Naive thymus-derived CD8-positive, alpha-beta T cell (primary cell): ENCODE measurements at regions not wholly inside any gene's neighbourhood (a gene's known extent, or its start where the extent isn't known, plus 50 kb on each side); places are given as distances from the start of the nearest gene placed in this dataset.

Source experiments
- ATAC-seq, 2 donors: fragments of 150-1000 bp; cut with Tn5 transposase in 1 of 2; sonication (Bioruptor Pico), chemical (Tn5 transposase) in 1 of 2; 1 replicate in 1 of 2; 2 replicates in 1 of 2; pipeline ENCODE4 v1.10.0; 2021; ENCODE audit warnings: mild to moderate bottlenecking in 2 of 2, moderate library complexity in 2 of 2
- POLR2A ChIA-PET: fragments of 350-600 bp; sonication (Branson Sonifier 250); formaldehyde crosslinking; loops from one replicate; lab custom pipeline; 2021; ENCODE audit warnings: antibody characterized with exemption; lab: Charles Lee
- DNase-seq, 10 donors: peaks; one replicate each; pipeline versions ENCODE4 v3.0.0 to v3.0.0-alpha.2; 2020 to 2022
- H3K27ac Mint-ChIP-seq, 10 donors: one replicate each; pipeline ENCODE4 v1.8.0; 2020 to 2022; ENCODE audit warnings: mild to moderate bottlenecking in 10 of 10, mixed read lengths in 10 of 10, moderate library complexity in 4 of 10, inconsistent platforms in 1 of 10
- H3K27me3 Mint-ChIP-seq, 5 donors: one replicate each; pipeline ENCODE4 v1.8.0; 2021 to 2022; ENCODE audit warnings: mixed read lengths in 5 of 5
- H3K36me3 Mint-ChIP-seq, 3 donors: one replicate each; pipeline ENCODE4 v1.8.0; 2020 to 2022; ENCODE audit warnings: mixed read lengths in 3 of 3, mild to moderate bottlenecking in 2 of 3, inconsistent platforms in 1 of 3
- H3K4me1 Mint-ChIP-seq, 4 donors: one replicate each; pipeline ENCODE4 v1.8.0; 2021 to 2022; ENCODE audit warnings: mixed read lengths in 4 of 4
- H3K4me3 Mint-ChIP-seq, 10 donors: one replicate each; pipeline ENCODE4 v1.8.0; 2020 to 2022; ENCODE audit warnings: mild to moderate bottlenecking in 10 of 10, mixed read lengths in 10 of 10, moderate library complexity in 6 of 10, inconsistent platforms in 1 of 10
- H3K9me3 Mint-ChIP-seq, 9 donors: one replicate each; pipeline ENCODE4 v1.8.0; 2020 to 2022; ENCODE audit warnings: mixed read lengths in 9 of 9, mild to moderate bottlenecking in 3 of 9, inconsistent platforms in 1 of 9, moderate library complexity in 1 of 9

- Mint-ChIP-seq H3K4me1 (no peaks in the 10 kb centered on the region), H3K27ac (no peak overlapping the region), H3K36me3 (no peaks in the 10 kb centered on the region), H3K27me3 (peaks cover 0 to 7% (median 0%) of the 10 kb centered on the region in 5 donors), H3K4me3 (no peak overlapping the region), H3K9me3 (peaks cover 0 to 13% (median 6%) of the 10 kb centered on the region in 9 donors)
- DNase-seq = no peak
- no peak for ATAC-seq
- POLR2A ChIA-PET = no interaction called here
Measured at GRCh38 chr12:82144505-82144904, 213.7 kb downstream of the CCDC59 start.

DNA sequence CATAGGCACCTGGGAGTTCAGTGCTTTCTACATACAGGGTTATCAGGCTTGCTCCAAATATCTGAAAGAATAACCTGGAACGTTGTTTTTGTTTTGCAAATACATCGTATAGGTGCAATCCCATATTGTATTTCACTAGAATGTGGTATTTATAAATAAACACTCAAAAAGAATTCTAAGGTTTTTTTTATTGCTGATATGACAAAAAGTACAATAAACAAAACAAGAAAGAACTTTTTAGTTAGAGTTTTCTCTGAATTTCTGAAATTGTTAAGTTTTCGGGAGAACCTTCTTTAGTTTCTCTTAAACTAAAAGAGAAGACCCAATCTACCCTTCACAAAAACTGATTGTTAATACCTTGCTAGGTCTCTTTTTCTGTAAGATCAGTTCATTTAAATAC lies 225.8 kb downstream of the CCDC59 start:
- H3K4me1 Mint-ChIP-seq = no peaks in the 10 kb centered on the region

DNA sequence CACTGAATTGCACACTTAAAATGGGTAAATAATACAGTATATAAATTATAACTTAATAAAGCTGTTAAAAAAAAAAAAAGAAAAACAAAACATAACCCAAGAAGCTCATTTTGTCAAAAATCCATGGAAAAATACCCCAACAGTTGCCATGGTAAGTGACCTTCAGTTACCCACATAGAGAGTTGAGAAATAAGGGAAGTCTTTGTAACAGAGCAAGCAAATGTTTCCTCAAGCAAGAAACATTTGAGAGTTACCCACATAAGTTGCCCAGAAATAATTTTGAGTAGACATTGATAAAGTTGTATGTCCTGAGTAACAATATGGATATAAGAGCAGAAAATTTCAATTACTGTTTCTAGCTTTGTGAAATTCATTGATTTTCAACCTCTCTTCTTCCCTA lies 227.4 kb downstream of the CCDC59 start:
- Mint-ChIP-seq H3K4me3 (no peak overlapping the region), H3K36me3 (no peaks in the 10 kb centered on the region), H3K9me3 (peaks cover 0 to 4% (median 0%) of the 10 kb centered on the region in 9 donors), H3K27ac (no peak overlapping the region), H3K4me1 (no peaks in the 10 kb centered on the region), H3K27me3 (no peaks in the 10 kb centered on the region)
- DNase-seq (no peak), ATAC-seq (no peak)
- POLR2A ChIA-PET = no interaction called here

More for the DNA sequence above, 225.8 kb downstream of the CCDC59 start:
- DNase-seq = no peak
- Mint-ChIP-seq H3K27ac (no peak overlapping the region), H3K4me3 (no peak overlapping the region), H3K27me3 (no peaks in the 10 kb centered on the region), H3K36me3 (no peaks in the 10 kb centered on the region), H3K9me3 (peaks cover 0 to 12% (median 4%) of the 10 kb centered on the region in 9 donors)
- POLR2A ChIA-PET = no interaction called here
- ATAC-seq = no peak

DNA sequence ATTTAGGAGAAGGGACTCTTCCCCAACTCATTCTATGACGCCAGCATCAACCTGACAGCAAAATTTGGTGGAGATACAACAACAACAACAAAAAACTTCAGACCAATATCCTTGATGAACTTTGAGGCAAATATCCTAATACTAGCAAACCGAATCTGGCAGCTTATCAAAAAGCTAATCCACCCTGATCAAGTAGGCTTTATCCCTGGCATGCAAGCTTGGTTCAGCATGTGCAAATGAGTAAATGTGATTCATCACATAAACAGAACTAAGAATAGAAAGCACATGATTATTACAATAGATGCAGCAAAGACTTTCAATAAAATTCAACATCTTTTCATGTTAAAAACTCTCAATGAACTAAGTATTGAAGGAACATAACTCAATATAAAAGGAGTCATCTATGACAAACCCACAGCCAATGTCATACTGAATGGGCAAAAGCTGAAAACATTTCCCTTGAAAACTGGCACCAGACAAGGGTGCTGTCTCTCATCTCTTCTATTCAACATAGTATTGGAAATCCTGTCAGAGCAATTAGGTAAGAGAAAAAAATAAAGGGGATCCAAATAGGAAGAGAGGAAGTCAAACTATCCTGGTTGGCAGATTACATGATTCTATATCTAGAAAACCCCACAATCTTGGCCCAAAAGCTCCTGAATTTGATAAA lies 233.3 kb downstream of the CCDC59 start:
- Mint-ChIP-seq H3K4me3 (no peak overlapping the region), H3K27me3 (peaks cover 3 to 15% (median 7%) of the 10 kb centered on the region in 5 donors), H3K36me3 (no peaks in the 10 kb centered on the region), H3K9me3 (peaks cover 0 to 19% (median 2%) of the 10 kb centered on the region in 9 donors), H3K4me1 (no peaks in the 10 kb centered on the region), H3K27ac (no peak overlapping the region)
- DNase-seq (no peak), ATAC-seq (no peak)
- POLR2A ChIA-PET = no interaction called here

- no peak overlapping the region for H3K27ac Mint-ChIP-seq
- no peak overlapping the region for H3K4me3 Mint-ChIP-seq
- no peaks in the 10 kb centered on the region for H3K36me3 Mint-ChIP-seq
- DNase-seq (no peak), ATAC-seq (no peak)
- H3K27me3 Mint-ChIP-seq = peaks cover 3 to 15% (median 9%) of the 10 kb centered on the region in 5 donors
- H3K4me1 Mint-ChIP-seq = no peaks in the 10 kb centered on the region
- POLR2A ChIA-PET = no interaction called here
- peaks cover 0 to 16% (median 3%) of the 10 kb centered on the region in 9 donors for H3K9me3 Mint-ChIP-seq
Measured at GRCh38 chr12:82121545-82121944, 236.6 kb downstream of the CCDC59 start.

DNA sequence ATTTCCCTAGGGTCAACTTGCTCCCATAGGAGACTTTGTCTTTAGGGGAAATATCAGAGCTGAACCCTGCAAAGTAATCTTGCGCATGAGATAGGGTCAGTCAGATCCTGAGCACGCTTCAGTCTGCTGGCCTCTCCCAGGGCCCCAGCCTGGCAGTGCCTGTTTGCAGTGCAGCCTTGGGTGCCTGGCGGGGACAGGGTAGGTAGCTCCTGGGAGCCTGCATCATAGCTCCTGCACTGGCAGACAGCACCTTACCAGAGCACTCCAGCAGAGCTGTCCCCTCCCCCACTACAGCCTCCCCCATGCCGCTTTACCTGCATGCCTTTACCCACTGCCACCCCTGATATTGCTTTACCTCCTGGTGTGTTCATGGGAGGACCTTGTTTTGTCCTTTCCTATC lies 237.3 kb downstream of the CCDC59 start:
- DNase-seq = no peak
- Mint-ChIP-seq H3K36me3 (no peaks in the 10 kb centered on the region), H3K27ac (no peak overlapping the region)

DNA sequence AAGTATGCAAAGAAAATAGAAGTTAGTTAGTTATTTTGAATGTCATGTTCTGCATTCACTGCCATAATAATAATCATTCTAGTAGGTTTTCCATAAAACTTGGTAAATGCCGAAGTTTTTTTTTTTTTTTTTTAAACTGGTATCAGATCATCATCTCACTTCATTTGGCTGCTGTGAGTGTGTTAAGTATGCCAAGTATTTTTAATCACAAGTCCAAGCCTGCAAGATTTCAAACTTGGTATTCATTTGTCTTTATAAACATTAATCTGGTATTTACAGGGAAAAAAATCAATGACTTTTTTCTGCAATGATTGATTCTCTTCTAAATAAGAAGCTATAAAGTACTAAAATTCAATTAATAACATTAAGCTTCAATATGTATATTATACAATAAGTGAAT lies 248.9 kb downstream of the CCDC59 start:
- H3K36me3 Mint-ChIP-seq = no peaks in the 10 kb centered on the region
- H3K9me3 Mint-ChIP-seq = peaks cover 0 to 7% (median 0%) of the 10 kb centered on the region in 9 donors
- ATAC-seq = no peak
- DNase-seq = no peak
- H3K27me3 Mint-ChIP-seq = peaks cover 0 to 9% (median 0%) of the 10 kb centered on the region in 5 donors
- H3K4me3 Mint-ChIP-seq = no peak overlapping the region
- no peak overlapping the region for H3K27ac Mint-ChIP-seq
- no peaks in the 10 kb centered on the region for H3K4me1 Mint-ChIP-seq
- POLR2A ChIA-PET = no interaction called here

More for the DNA sequence above, 237.3 kb downstream of the CCDC59 start:
- peaks cover 3 to 15% (median 9%) of the 10 kb centered on the region in 5 donors for H3K27me3 Mint-ChIP-seq
- POLR2A ChIA-PET = no interaction called here
- ATAC-seq = no peak
- peaks cover 0 to 16% (median 3%) of the 10 kb centered on the region in 9 donors for H3K9me3 Mint-ChIP-seq
- no peak overlapping the region for H3K4me3 Mint-ChIP-seq
- no peaks in the 10 kb centered on the region for H3K4me1 Mint-ChIP-seq

DNA sequence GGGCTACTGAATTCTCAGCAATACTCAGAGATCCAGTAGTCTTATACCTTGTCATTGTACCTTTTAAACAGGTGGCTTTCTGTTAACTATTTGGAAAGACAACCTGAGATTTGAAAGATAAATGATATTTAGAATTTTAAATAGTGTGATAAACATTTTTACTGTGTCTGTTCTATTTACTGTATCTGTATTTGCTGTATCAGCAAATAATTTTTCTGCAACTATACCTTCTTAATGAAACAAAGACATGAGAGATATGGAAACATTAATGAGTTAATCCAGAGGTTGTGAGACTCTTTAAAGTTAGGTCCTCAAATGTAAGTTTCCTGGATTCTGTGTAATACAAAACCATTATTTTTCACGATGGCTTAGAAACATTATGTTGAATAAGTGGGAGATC lies 249.6 kb downstream of the CCDC59 start:
- POLR2A ChIA-PET = no interaction called here
- Mint-ChIP-seq H3K9me3 (peaks cover 0 to 7% (median 0%) of the 10 kb centered on the region in 9 donors), H3K36me3 (no peaks in the 10 kb centered on the region), H3K27me3 (peaks cover 0 to 9% (median 0%) of the 10 kb centered on the region in 5 donors), H3K4me3 (no peak overlapping the region), H3K4me1 (no peaks in the 10 kb centered on the region), H3K27ac (no peak overlapping the region)
- DNase-seq = no peak
- ATAC-seq = no peak

DNA sequence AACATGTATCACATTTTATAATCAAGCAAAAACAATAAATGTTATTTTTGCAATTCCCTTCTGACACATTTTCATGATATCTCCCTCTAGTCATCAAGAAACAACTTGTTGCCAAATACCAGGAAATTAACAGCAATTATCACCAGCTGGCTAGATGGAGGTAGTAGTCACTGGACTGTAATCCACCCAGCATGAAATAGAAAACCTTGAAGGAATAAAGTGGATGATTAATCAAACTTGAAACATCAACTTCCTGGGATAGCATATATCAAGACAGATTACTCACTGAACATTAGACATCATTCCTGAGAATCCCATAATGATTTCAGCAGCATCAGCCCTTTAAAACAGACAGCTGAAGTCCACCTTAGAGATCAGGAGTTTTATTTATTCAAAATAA lies 259.0 kb downstream of the CCDC59 start:
- Mint-ChIP-seq H3K27ac (no peak overlapping the region), H3K4me1 (no peaks in the 10 kb centered on the region), H3K9me3 (peaks cover 0 to 29% (median 8%) of the 10 kb centered on the region in 9 donors), H3K36me3 (no peaks in the 10 kb centered on the region), H3K4me3 (no peak overlapping the region), H3K27me3 (peaks cover 0 to 16% (median 6%) of the 10 kb centered on the region in 5 donors)
- ATAC-seq (no peak), DNase-seq (no peak)
- POLR2A ChIA-PET = no interaction called here

DNA sequence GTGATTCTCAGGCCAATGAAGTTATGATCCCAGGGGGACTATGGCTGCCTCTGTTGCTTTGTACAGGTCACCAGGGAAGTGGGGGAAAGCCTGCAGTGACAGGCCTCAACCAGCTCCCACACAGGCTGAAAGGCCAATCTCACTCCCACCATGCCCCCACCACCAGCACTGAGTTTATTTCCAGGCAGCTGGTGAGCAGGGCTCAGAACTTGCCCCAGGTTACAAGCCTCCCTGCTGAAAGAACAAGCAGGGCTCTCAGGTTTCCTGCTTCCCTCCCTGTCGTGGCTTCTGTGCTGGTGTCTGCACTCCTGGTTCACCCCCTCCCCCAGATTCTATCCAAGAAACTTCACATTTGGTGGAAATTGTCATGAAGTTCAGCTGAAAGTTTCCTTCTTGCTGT lies 260.3 kb downstream of the CCDC59 start:
- no peak for DNase-seq
- Mint-ChIP-seq H3K27ac (no peak overlapping the region), H3K36me3 (no peaks in the 10 kb centered on the region), H3K4me1 (no peaks in the 10 kb centered on the region), H3K4me3 (no peak overlapping the region), H3K9me3 (peaks cover 0 to 29% (median 9%) of the 10 kb centered on the region in 9 donors), H3K27me3 (peaks cover 0 to 16% (median 5%) of the 10 kb centered on the region in 5 donors)
- POLR2A ChIA-PET = no interaction called here
- ATAC-seq = no peak

GRCh38 chr12:82097438-82097837 lies 260.7 kb downstream of the CCDC59 start:
- POLR2A ChIA-PET = no interaction called here
- DNase-seq (no peak), ATAC-seq (no peak)
- peaks cover 0 to 16% (median 5%) of the 10 kb centered on the region in 5 donors for H3K27me3 Mint-ChIP-seq
- no peaks in the 10 kb centered on the region for H3K4me1 Mint-ChIP-seq
- H3K36me3 Mint-ChIP-seq = no peaks in the 10 kb centered on the region
- H3K27ac Mint-ChIP-seq = no peak overlapping the region
- no peak overlapping the region for H3K4me3 Mint-ChIP-seq
- peaks cover 0 to 29% (median 9%) of the 10 kb centered on the region in 9 donors for H3K9me3 Mint-ChIP-seq

- Mint-ChIP-seq H3K27me3 (peaks cover 0 to 2% (median 0%) of the 10 kb centered on the region in 5 donors), H3K4me1 (no peaks in the 10 kb centered on the region), H3K27ac (no peak overlapping the region), H3K4me3 (no peak overlapping the region), H3K36me3 (no peaks in the 10 kb centered on the region), H3K9me3 (peaks cover 0 to 16% (median 7%) of the 10 kb centered on the region in 9 donors)
- DNase-seq (no peak), ATAC-seq (no peak)
- POLR2A ChIA-PET = no interaction called here
Measured at GRCh38 chr12:82090165-82090564, 268.0 kb downstream of the CCDC59 start.

DNA sequence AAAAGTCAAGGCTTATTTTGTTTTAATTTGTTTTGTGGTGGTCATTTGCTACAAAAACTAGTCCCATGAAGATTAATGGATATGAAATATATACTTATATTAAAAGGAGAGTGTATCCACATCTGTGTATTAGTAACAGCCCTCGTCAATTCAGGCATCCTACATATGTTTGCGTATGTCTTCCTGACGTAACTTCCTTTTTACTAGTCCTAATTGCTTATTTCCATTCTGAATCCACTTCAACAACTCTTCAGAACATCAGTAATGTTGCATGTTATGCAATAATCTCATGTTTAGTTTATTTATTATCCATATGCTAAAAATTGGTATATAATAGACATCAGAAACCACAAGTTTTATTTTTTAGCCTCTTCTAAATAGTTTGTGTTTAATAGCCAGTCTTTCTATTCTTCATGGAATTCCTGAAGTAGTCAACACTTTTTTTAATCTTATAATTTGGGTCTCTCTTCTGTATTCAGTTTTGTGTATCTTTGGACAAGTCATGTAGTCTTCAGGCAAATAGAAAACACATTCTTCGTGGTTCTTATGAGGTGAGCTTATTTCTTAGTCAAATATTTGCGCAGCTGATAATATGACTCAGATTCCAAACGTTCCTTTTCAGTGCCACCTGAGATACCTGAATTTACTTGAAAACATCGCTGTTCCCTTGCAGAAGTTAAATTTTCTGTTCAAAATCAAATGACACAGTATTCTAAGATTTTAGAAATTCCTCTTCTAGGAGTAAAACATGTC lies 268.6 kb downstream of the CCDC59 start:
- H3K9me3 Mint-ChIP-seq = peaks cover 0 to 16% (median 8%) of the 10 kb centered on the region in 9 donors
- no peaks in the 10 kb centered on the region for H3K4me1 Mint-ChIP-seq
- peaks cover 0 to 2% (median 0%) of the 10 kb centered on the region in 5 donors for H3K27me3 Mint-ChIP-seq
- no peaks in the 10 kb centered on the region for H3K36me3 Mint-ChIP-seq
- POLR2A ChIA-PET = no interaction called here
- DNase-seq (no peak), ATAC-seq (no peak)
- no peak overlapping the region for H3K4me3 Mint-ChIP-seq
- H3K27ac Mint-ChIP-seq = no peak overlapping the region
